ENCODE measurements at regions not wholly inside any gene's neighbourhood (a gene's known extent, or its start where the extent isn't known, plus 50 kb on each side); places are given as distances from the start of the nearest gene placed in this dataset.
"Not testable (repeated sequence)": the region's sequence is repeated elsewhere in the genome, so short reads cannot be mapped to it uniquely, and the experiment has no call there.

- DNase-seq; H3K27ac ChIP-seq (ENCODE audit: low read length); H3K27me3 ChIP-seq (replicated peaks in 1 of 2; ENCODE audit: control insufficient read depth in 2 of 2, extremely low read depth in 1 of 2, insufficient read depth in 2 of 2, low read length in 1 of 2); H3K4me3 Mint-ChIP-seq; H3K9me3 ChIP-seq; H3K36me3 Mint-ChIP-seq; H3K4me3 ChIP-seq (ENCODE audit: control insufficient read depth in 1 of 2, extremely low read depth in 1 of 2, low read length in 1 of 2); H3K27me3 Mint-ChIP-seq; H3K9me3 Mint-ChIP-seq; H3K4me1 Mint-ChIP-seq; CTCF ChIA-PET; H3K4me1 ChIP-seq (ENCODE audit: control insufficient read depth in 1 of 2, extremely low read depth in 1 of 2, insufficient read depth in 2 of 2, low read length in 2 of 2); ATAC-seq (replicated peaks in 1 of 4); H3K36me3 ChIP-seq (ENCODE audit: control insufficient read depth in 2 of 2, extremely low read depth in 1 of 2, insufficient read depth in 1 of 2, low read length in 1 of 2): not testable (repeated sequence)
- POLR2A ChIA-PET: interaction anchor here in 1 of 2 donors (0.6 kb wide), 1 partner anchor 934 kb away, joined by 3 read pairs; no protein-coding TSS in a partner anchor
- peak overlapping the region in 1 of 2 donors; percentile 17 for H3K27ac Mint-ChIP-seq
- WGBS (ENCODE audit: insufficient coverage): 70% methylated on average over 2 of the region's 3 CpGs
Measured at GRCh38 chr1:109857702-109858101, 52.9 kb upstream of the CSF1 start.

GRCh38 chr1:109855986-109856385, 54.7 kb upstream of the CSF1 start:
- H3K27ac ChIP-seq (ENCODE audit: low read length); H3K4me1 ChIP-seq (ENCODE audit: control insufficient read depth in 1 of 2, extremely low read depth in 1 of 2, insufficient read depth in 2 of 2, low read length in 2 of 2); DNase-seq; H3K36me3 Mint-ChIP-seq; H3K4me1 Mint-ChIP-seq; H3K4me3 ChIP-seq (ENCODE audit: control insufficient read depth in 1 of 2, extremely low read depth in 1 of 2, low read length in 1 of 2); H3K9me3 ChIP-seq; H3K4me3 Mint-ChIP-seq; CTCF ChIA-PET; H3K9me3 Mint-ChIP-seq; H3K27me3 Mint-ChIP-seq; H3K27ac Mint-ChIP-seq; H3K36me3 ChIP-seq (ENCODE audit: control insufficient read depth in 2 of 2, extremely low read depth in 1 of 2, insufficient read depth in 1 of 2, low read length in 1 of 2); ATAC-seq (replicated peaks in 1 of 4); POLR2A ChIA-PET: not testable (repeated sequence)
- WGBS (ENCODE audit: insufficient coverage): 78% methylated on average over 4 of the region's 6 CpGs
- peaks cover 0 to 10% of the 10 kb centered on the region in 2 experiments for H3K27me3 ChIP-seq (replicated peaks in 1 of 2; ENCODE audit: control insufficient read depth in 2 of 2, extremely low read depth in 1 of 2, insufficient read depth in 2 of 2, low read length in 1 of 2)

GRCh38 chr1:109853972-109854371, 56.7 kb upstream of the CSF1 start:
- WGBS (ENCODE audit: insufficient coverage): 80% methylated on average over 2 of the region's 2 CpGs
- H3K4me3 ChIP-seq (ENCODE audit: control insufficient read depth in 1 of 2, extremely low read depth in 1 of 2, low read length in 1 of 2); H3K36me3 ChIP-seq (ENCODE audit: control insufficient read depth in 2 of 2, extremely low read depth in 1 of 2, insufficient read depth in 1 of 2, low read length in 1 of 2); H3K27ac ChIP-seq (ENCODE audit: low read length); H3K4me1 ChIP-seq (ENCODE audit: control insufficient read depth in 1 of 2, extremely low read depth in 1 of 2, insufficient read depth in 2 of 2, low read length in 2 of 2); H3K4me1 Mint-ChIP-seq; H3K9me3 ChIP-seq; H3K36me3 Mint-ChIP-seq; POLR2A ChIA-PET; H3K4me3 Mint-ChIP-seq; DNase-seq; H3K27me3 Mint-ChIP-seq; H3K9me3 Mint-ChIP-seq; CTCF ChIA-PET; H3K27ac Mint-ChIP-seq; ATAC-seq (replicated peaks in 1 of 4): not testable (repeated sequence)
- H3K27me3 ChIP-seq (replicated peaks in 1 of 2; ENCODE audit: control insufficient read depth in 2 of 2, extremely low read depth in 1 of 2, insufficient read depth in 2 of 2, low read length in 1 of 2): peaks cover 0 to 10% of the 10 kb centered on the region in 2 experiments

- H3K27ac Mint-ChIP-seq; H3K4me1 ChIP-seq (ENCODE audit: control insufficient read depth in 1 of 2, extremely low read depth in 1 of 2, insufficient read depth in 2 of 2, low read length in 2 of 2); H3K27ac ChIP-seq (ENCODE audit: low read length); H3K9me3 Mint-ChIP-seq; H3K9me3 ChIP-seq; POLR2A ChIA-PET; H3K4me3 ChIP-seq (ENCODE audit: control insufficient read depth in 1 of 2, extremely low read depth in 1 of 2, low read length in 1 of 2); ATAC-seq (replicated peaks in 1 of 4); DNase-seq; H3K36me3 Mint-ChIP-seq; H3K4me3 Mint-ChIP-seq; H3K36me3 ChIP-seq (ENCODE audit: control insufficient read depth in 2 of 2, extremely low read depth in 1 of 2, insufficient read depth in 1 of 2, low read length in 1 of 2); H3K4me1 Mint-ChIP-seq; H3K27me3 Mint-ChIP-seq; CTCF ChIA-PET: not testable (repeated sequence)
- H3K27me3 ChIP-seq (replicated peaks in 1 of 2; ENCODE audit: control insufficient read depth in 2 of 2, extremely low read depth in 1 of 2, insufficient read depth in 2 of 2, low read length in 1 of 2): peaks cover 0 to 10% of the 10 kb centered on the region in 2 experiments
- 97% methylated on average over 5 of the region's 12 CpGs for WGBS (ENCODE audit: insufficient coverage)
Measured at GRCh38 chr1:109852221-109853015, 58.2 kb upstream of the CSF1 start.

- Histone ChIP-seq H3K4me1 (ENCODE audit: control insufficient read depth in 1 of 2, extremely low read depth in 1 of 2, insufficient read depth in 2 of 2, low read length in 2 of 2) (no peaks in the 10 kb centered on the region), H3K4me3 (ENCODE audit: control insufficient read depth in 1 of 2, extremely low read depth in 1 of 2, low read length in 1 of 2) (no peak overlapping the region), H3K27ac (ENCODE audit: low read length) (no peak overlapping the region), H3K9me3 (no peaks in the 10 kb centered on the region), H3K36me3 (ENCODE audit: control insufficient read depth in 2 of 2, extremely low read depth in 1 of 2, insufficient read depth in 1 of 2, low read length in 1 of 2) (no peaks in the 10 kb centered on the region), H3K27me3 (replicated peaks in 1 of 2; ENCODE audit: control insufficient read depth in 2 of 2, extremely low read depth in 1 of 2, insufficient read depth in 2 of 2, low read length in 1 of 2) (peaks cover 0 to 10% of the 10 kb centered on the region in 2 experiments)
- H3K9me3 Mint-ChIP-seq: no peaks in the 10 kb centered on the region
- CTCF ChIA-PET: no interaction called here
- peaks cover 0 to 2% of the 10 kb centered on the region in 2 donors for H3K27me3 Mint-ChIP-seq
- POLR2A ChIA-PET: no interaction called here
- DNase-seq (no peak), ATAC-seq (replicated peaks in 1 of 4) (no peak)
- H3K36me3 Mint-ChIP-seq: no peaks in the 10 kb centered on the region
- no peak overlapping the region for H3K4me3 Mint-ChIP-seq
- 81% methylated on average over 4 of the region's 4 CpGs for WGBS (ENCODE audit: insufficient coverage)
- H3K27ac Mint-ChIP-seq: no peak overlapping the region
- peaks cover 0 to 4% (median 0%) of the 10 kb centered on the region in 3 donors for H3K4me1 Mint-ChIP-seq
Measured at GRCh38 chr1:109850827-109851226, 59.8 kb upstream of the CSF1 start.

GRCh38 chr1:109850194-109850593, 60.5 kb upstream of the CSF1 start:
- H3K27me3 ChIP-seq (replicated peaks in 1 of 2; ENCODE audit: control insufficient read depth in 2 of 2, extremely low read depth in 1 of 2, insufficient read depth in 2 of 2, low read length in 1 of 2): peaks cover 0 to 10% of the 10 kb centered on the region in 2 experiments
- Mint-ChIP-seq H3K4me3 (no peak overlapping the region), H3K9me3 (no peaks in the 10 kb centered on the region), H3K4me1 (peaks cover 0 to 4% (median 0%) of the 10 kb centered on the region in 3 donors), H3K36me3 (no peaks in the 10 kb centered on the region), H3K27me3 (peaks cover 0 to 2% of the 10 kb centered on the region in 2 donors), H3K27ac (no peak overlapping the region)
- no peak for DNase-seq
- CTCF ChIA-PET: no interaction called here
- H3K36me3 ChIP-seq (ENCODE audit: control insufficient read depth in 2 of 2, extremely low read depth in 1 of 2, insufficient read depth in 1 of 2, low read length in 1 of 2): no peaks in the 10 kb centered on the region
- no peaks in the 10 kb centered on the region for H3K9me3 ChIP-seq
- no peak for ATAC-seq (replicated peaks in 1 of 4)
- no peaks in the 10 kb centered on the region for H3K4me1 ChIP-seq (ENCODE audit: control insufficient read depth in 1 of 2, extremely low read depth in 1 of 2, insufficient read depth in 2 of 2, low read length in 2 of 2)
- POLR2A ChIA-PET: no interaction called here
- WGBS (ENCODE audit: insufficient coverage): no CpG with 5 or more reads among the region's 4 CpGs
- no peak overlapping the region for H3K27ac ChIP-seq (ENCODE audit: low read length)
- H3K4me3 ChIP-seq (ENCODE audit: control insufficient read depth in 1 of 2, extremely low read depth in 1 of 2, low read length in 1 of 2): no peak overlapping the region

All from T-cell (primary cell).